Natural killer cell (primary cell): ENCODE measurements at regions not wholly inside any gene's neighbourhood (a gene's known extent, or its start where the extent isn't known, plus 50 kb on each side); places are given as distances from the start of the nearest gene placed in this dataset.

Experiments used
- ATAC-seq, 3 donors: fragments of 150-1000 bp in 2 of 3; fragments of 200-7000 bp in 1 of 3; cut with Tn5 transposase; 1 replicate in 1 of 3; 2 replicates in 2 of 3; pipeline ENCODE4 v1.10.0; 2021; ENCODE audit warnings: mild to moderate bottlenecking in 2 of 3, moderate library complexity in 2 of 3
- DNase-seq, 2 donors: peaks; one replicate each; pipeline versions ENCODE4 v3.0.0 to v3.0.0-alpha.2; 2013 to 2021; ENCODE audit warnings: mixed read lengths in 1 of 2
- H3K27ac ChIP-seq: one replicate; pipeline ENCODE4 v1.5.1; 2013; ENCODE audit warnings: mild to moderate bottlenecking, low read length
- H3K27me3 ChIP-seq: one replicate; pipeline ENCODE4 v1.6.1; 2013; ENCODE audit warnings: low read length; ENCODE audit not compliant: control insufficient read depth, insufficient read depth
- H3K36me3 ChIP-seq: one replicate; pipeline ENCODE4 v1.6.1; 2013; ENCODE audit warnings: low read length; ENCODE audit not compliant: control insufficient read depth, insufficient read depth
- H3K4me1 ChIP-seq: one replicate; pipeline ENCODE4 v1.6.1; 2013; ENCODE audit warnings: low read length; ENCODE audit not compliant: control insufficient read depth, insufficient read depth
- H3K4me3 ChIP-seq: one replicate; pipeline ENCODE4 v1.5.1; 2013; ENCODE audit warnings: low read length
- H3K9me3 ChIP-seq: one replicate; pipeline ENCODE4 v1.6.1; 2013; ENCODE audit warnings: low read length; ENCODE audit not compliant: control insufficient read depth, insufficient read depth
- H3K27ac Mint-ChIP-seq, 2 donors: one replicate each; pipeline ENCODE4 v1.8.0; 2022; ENCODE audit warnings: mild to moderate bottlenecking in 2 of 2, mixed read lengths in 2 of 2, moderate library complexity in 1 of 2
- H3K27me3 Mint-ChIP-seq, 2 donors: one replicate each; pipeline ENCODE4 v1.8.0; 2022; ENCODE audit warnings: low read depth in 2 of 2, mixed read lengths in 2 of 2
- H3K36me3 Mint-ChIP-seq: one replicate; pipeline ENCODE4 v1.8.0; 2022; ENCODE audit warnings: mixed read lengths
- H3K4me1 Mint-ChIP-seq, 2 donors: one replicate each; pipeline ENCODE4 v1.8.0; 2022; ENCODE audit warnings: mixed read lengths in 2 of 2
- H3K4me3 Mint-ChIP-seq: one replicate; pipeline ENCODE4 v1.8.0; 2022; ENCODE audit warnings: mild to moderate bottlenecking, moderate library complexity, mixed read lengths
- H3K9me3 Mint-ChIP-seq, 2 donors: one replicate each; pipeline ENCODE4 v1.8.0; 2022; ENCODE audit warnings: mixed read lengths in 2 of 2
- CTCF ChIP-seq: fragments of 200-600 bp; IDR thresholded peaks from one replicate; pipeline ENCODE4 v1.8.0; 2022; ENCODE audit warnings: antibody characterized with exemption
- WGBS: methylation state at CpG from one replicate; pipeline ENCODE4 v1.1.7; 2013; ENCODE audit warnings: missing lambda C conversion rate; ENCODE audit not compliant: insufficient coverage; 5-methylcytosine and 5-hydroxymethylcytosine counted together
- intact Hi-C: fragments of 100-400 bp; cut with micrococcal nuclease; formaldehyde crosslinking; loops from one replicate; pipeline ENCODE4 v1.14.2; 2022

DNA sequence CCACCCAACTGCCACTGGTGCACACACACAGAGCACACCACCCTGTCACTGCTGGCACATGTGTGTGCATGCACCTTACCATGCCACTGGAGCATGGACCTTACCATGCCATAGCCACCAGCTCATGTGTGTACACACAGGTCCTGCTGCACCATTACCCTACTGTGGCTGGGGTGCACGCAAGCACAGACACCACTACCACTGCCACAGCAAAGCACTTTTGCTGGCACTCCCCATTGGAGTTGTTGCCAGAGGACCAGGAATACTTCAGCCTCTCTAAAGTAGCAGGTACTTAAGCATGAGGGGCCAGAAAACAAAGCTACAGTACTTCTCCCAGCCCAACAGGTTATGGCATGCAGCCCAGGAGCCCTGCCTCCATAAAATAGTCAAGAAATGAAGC, 404.8 kb downstream of the MBD2 start:
- Histone ChIP-seq H3K27ac (no peak overlapping the region), H3K4me3 (no peak overlapping the region), H3K36me3 (no peaks in the 10 kb centered on the region), H3K27me3 (no peaks in the 10 kb centered on the region), H3K4me1 (no peaks in the 10 kb centered on the region), H3K9me3 (peaks cover 4% of the 10 kb centered on the region)
- 88% methylated on average over 1 of the region's 1 CpG for WGBS
- no peak for ATAC-seq
- no peak overlapping the region for H3K27ac Mint-ChIP-seq
- no peak for TF ChIP-seq CTCF
- no peak overlapping the region for H3K4me3 Mint-ChIP-seq
- H3K36me3 Mint-ChIP-seq, result peaks cover 5% of the 10 kb centered on the region
- no peak for DNase-seq
- H3K9me3 Mint-ChIP-seq, result peaks cover 8 to 15% of the 10 kb centered on the region in 2 donors
- no peaks in the 10 kb centered on the region for H3K4me1 Mint-ChIP-seq
- intact Hi-C loops, result no loop called here
- H3K27me3 Mint-ChIP-seq, result no peaks in the 10 kb centered on the region

- Histone ChIP-seq H3K36me3 (no peaks in the 10 kb centered on the region), H3K4me1 (no peaks in the 10 kb centered on the region), H3K9me3 (peaks cover 4% of the 10 kb centered on the region), H3K27me3 (no peaks in the 10 kb centered on the region), H3K27ac (no peak overlapping the region), H3K4me3 (no peak overlapping the region)
- H3K27ac Mint-ChIP-seq, result no peak overlapping the region
- no peak for TF ChIP-seq CTCF
- H3K27me3 Mint-ChIP-seq, result no peaks in the 10 kb centered on the region
- intact Hi-C loops, result no loop called here
- peaks cover 8 to 17% of the 10 kb centered on the region in 2 donors for H3K9me3 Mint-ChIP-seq
- H3K36me3 Mint-ChIP-seq, result peaks cover 5% of the 10 kb centered on the region
- ATAC-seq (no peak), DNase-seq (no peak)
- H3K4me1 Mint-ChIP-seq, result no peaks in the 10 kb centered on the region
- no peak overlapping the region for H3K4me3 Mint-ChIP-seq
- 64% methylated on average over 1 of the region's 1 CpG for WGBS
Observed at GRCh38 chr18:53819174-53819573, 405.3 kb downstream of the MBD2 start.

DNA sequence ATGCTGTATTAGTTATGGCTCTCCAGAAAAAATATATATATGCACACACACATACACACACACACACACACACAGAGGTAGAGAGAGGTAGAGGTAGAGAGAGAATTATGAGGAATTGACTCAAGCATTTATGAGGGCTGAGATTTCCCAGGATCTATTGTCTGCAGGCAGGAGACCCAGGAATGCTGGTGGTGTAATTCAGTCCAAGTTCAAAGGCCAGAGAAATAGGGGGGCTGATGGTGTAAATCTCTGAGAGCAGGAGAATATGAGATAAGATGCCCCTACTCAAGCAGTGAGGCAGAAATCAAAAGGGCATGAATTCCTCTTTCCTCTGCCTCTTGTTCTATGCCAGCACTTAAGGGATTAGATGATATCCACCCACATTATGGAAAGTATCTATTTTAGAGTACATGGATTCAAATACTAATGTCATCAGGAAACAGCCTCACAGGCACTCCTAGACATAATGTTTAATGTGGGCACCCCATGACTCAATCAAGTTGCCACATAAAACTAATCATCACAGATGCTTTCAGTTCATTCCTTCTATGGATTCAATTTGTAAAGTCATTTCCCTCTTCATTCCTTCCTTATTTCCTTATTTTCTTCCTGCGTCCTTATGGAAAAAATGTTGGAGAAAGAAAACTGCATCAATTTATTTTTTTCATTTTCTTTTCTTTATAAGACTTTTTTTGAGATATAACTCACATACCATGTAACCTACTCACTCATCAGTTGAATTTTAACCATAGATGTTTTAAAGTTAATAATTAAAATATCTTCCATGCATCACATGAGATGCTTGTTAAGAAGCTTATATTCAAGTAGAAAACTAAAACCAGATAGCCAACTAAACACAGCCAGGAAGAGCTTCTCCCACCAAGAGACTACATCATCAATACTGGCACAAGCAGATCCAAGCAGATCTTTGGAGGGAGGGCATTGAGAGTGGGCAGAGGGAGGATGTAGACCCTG, 406.2 kb downstream of the MBD2 start:
- no CpG with 5 or more reads among the region's 1 CpG for WGBS
- peaks cover 4% of the 10 kb centered on the region for H3K9me3 ChIP-seq
- H3K4me1 Mint-ChIP-seq, result no peaks in the 10 kb centered on the region

More for the DNA sequence above, 406.2 kb downstream of the MBD2 start:
- ATAC-seq (no peak), DNase-seq (no peak)
- peaks cover 5% of the 10 kb centered on the region for H3K36me3 Mint-ChIP-seq
- no peaks in the 10 kb centered on the region for H3K36me3 ChIP-seq
- no peak overlapping the region for H3K4me3 Mint-ChIP-seq
- no peaks in the 10 kb centered on the region for H3K27me3 Mint-ChIP-seq
- no peaks in the 10 kb centered on the region for H3K4me1 ChIP-seq
- H3K27ac Mint-ChIP-seq, result no peak overlapping the region
- peaks cover 8 to 17% of the 10 kb centered on the region in 2 donors for H3K9me3 Mint-ChIP-seq
- intact Hi-C loops, result no loop called here
- no peak overlapping the region for H3K27ac ChIP-seq
- no peak for TF ChIP-seq CTCF
- H3K27me3 ChIP-seq, result no peaks in the 10 kb centered on the region
- no peak overlapping the region for H3K4me3 ChIP-seq
